Activated CD4-positive, alpha-beta T cell treated with anti-CD3 and anti-CD28 coated beads, Interleukin-2, amount 10 ng/mL, durations not matched to agents 24 days and 14 days (primary cell): ENCODE measurements at regions not wholly inside any gene's neighbourhood (a gene's known extent, or its start where the extent isn't known, plus 50 kb on each side); places are given as distances from the start of the nearest gene placed in this dataset.

ENCODE experiments used
- DNase-seq: peaks from one replicate; pipeline ENCODE4 v3.0.0; 2022
- H3K27ac Mint-ChIP-seq: one replicate; pipeline ENCODE4 v1.8.0; 2022; ENCODE audit warnings: mild to moderate bottlenecking, mixed read lengths
- H3K27me3 Mint-ChIP-seq: one replicate; pipeline ENCODE4 v1.8.0; 2022; ENCODE audit warnings: mixed read lengths
- H3K36me3 Mint-ChIP-seq: one replicate; pipeline ENCODE4 v1.8.0; 2022; ENCODE audit warnings: low read depth, mild to moderate bottlenecking, mixed read lengths
- H3K4me1 Mint-ChIP-seq: one replicate; pipeline ENCODE4 v1.8.0; 2021; ENCODE audit warnings: mixed read lengths
- H3K4me3 Mint-ChIP-seq: one replicate; pipeline ENCODE4 v1.8.0; 2022; ENCODE audit warnings: mild to moderate bottlenecking, moderate library complexity, mixed read lengths
- H3K9me3 Mint-ChIP-seq: one replicate; pipeline ENCODE4 v1.8.0; 2021; ENCODE audit warnings: mixed read lengths
- intact Hi-C: fragments of 100-400 bp; cut with micrococcal nuclease; formaldehyde crosslinking; loops from one replicate; pipeline ENCODE4 v1.15.1; 2023

- H3K36me3 Mint-ChIP-seq = no peaks in the 10 kb centered on the region
- H3K4me1 Mint-ChIP-seq = no peaks in the 10 kb centered on the region
Observed at GRCh38 chr11:15483205-15483604, 368.5 kb downstream of the INSC start.

GRCh38 chr11:15484398-15484797 lies 369.7 kb downstream of the INSC start:
- Mint-ChIP-seq H3K36me3 (no peaks in the 10 kb centered on the region), H3K9me3 (no peaks in the 10 kb centered on the region), H3K4me3 (no peak overlapping the region), H3K4me1 (no peaks in the 10 kb centered on the region), H3K27ac (no peak overlapping the region), H3K27me3 (no peaks in the 10 kb centered on the region)
- no peak for DNase-seq
- intact Hi-C loops = no loop called here

More at GRCh38 chr11:15483205-15483604, 368.5 kb downstream of the INSC start:
- Mint-ChIP-seq H3K4me3 (no peak overlapping the region), H3K9me3 (no peaks in the 10 kb centered on the region), H3K27me3 (no peaks in the 10 kb centered on the region), H3K27ac (no peak overlapping the region)
- intact Hi-C loops = no loop called here
- DNase-seq = no peak

DNA sequence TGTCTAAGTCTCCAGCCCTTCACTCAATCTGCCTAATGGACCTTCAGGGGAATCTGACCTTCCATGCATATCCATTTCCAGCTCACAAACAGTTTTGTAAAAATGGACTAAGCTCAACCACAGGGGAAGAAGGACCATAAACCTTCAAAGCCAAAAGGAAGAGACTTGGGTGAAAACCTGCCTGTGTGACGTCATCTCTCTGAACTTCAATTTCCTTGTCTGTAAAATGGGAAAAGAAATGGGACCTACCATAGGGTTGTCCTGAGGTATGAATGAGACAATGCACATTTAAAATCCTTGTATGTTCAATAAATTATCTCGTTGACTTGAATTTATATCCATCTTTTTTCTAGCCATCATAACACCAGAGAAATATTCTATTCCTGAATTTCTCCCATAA lies 370.7 kb downstream of the INSC start:
- intact Hi-C loops = no loop called here
- Mint-ChIP-seq H3K4me1 (no peaks in the 10 kb centered on the region), H3K9me3 (no peaks in the 10 kb centered on the region), H3K27ac (no peak overlapping the region), H3K36me3 (no peaks in the 10 kb centered on the region), H3K4me3 (no peak overlapping the region), H3K27me3 (no peaks in the 10 kb centered on the region)
- no peak for DNase-seq

DNA sequence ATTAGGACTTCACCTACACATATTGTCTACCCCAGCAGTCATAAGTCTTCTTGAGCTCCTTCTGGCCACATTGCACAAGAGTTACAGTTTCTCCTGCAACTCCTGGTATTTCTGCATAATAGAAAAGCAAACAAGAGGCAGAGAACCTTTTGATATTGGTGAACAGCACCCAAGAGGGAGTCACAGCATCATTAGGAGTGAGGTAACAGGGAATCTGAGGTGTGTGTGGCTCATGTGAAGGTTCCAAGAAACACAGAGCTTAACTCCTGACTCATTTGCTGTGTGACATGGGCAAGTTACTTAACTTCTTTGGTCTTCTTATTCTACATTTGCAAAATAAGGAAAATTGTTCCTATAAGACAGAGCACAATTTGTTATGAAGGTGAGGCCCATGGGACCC lies 374.6 kb downstream of the INSC start:
- Mint-ChIP-seq H3K4me1 (no peaks in the 10 kb centered on the region), H3K27ac (no peak overlapping the region), H3K27me3 (no peaks in the 10 kb centered on the region), H3K36me3 (no peaks in the 10 kb centered on the region), H3K4me3 (no peak overlapping the region), H3K9me3 (no peaks in the 10 kb centered on the region)
- intact Hi-C loops = no loop called here
- no peak for DNase-seq

- no peak overlapping the region for H3K27ac Mint-ChIP-seq
- no peak overlapping the region for H3K4me3 Mint-ChIP-seq
- DNase-seq = no peak
- intact Hi-C loops = no loop called here
- no peaks in the 10 kb centered on the region for H3K27me3 Mint-ChIP-seq
- H3K9me3 Mint-ChIP-seq = no peaks in the 10 kb centered on the region
- H3K4me1 Mint-ChIP-seq = no peaks in the 10 kb centered on the region
- H3K36me3 Mint-ChIP-seq = no peaks in the 10 kb centered on the region
Observed at GRCh38 chr11:15490535-15490934, 375.8 kb downstream of the INSC start.

- Mint-ChIP-seq H3K4me3 (no peak overlapping the region), H3K4me1 (no peaks in the 10 kb centered on the region), H3K9me3 (no peaks in the 10 kb centered on the region), H3K27ac (no peak overlapping the region), H3K27me3 (no peaks in the 10 kb centered on the region), H3K36me3 (no peaks in the 10 kb centered on the region)
- intact Hi-C loops = no loop called here
- no peak for DNase-seq
Observed at GRCh38 chr11:15493066-15493465, 378.3 kb downstream of the INSC start.

GRCh38 chr11:15493921-15494620 lies 379.3 kb downstream of the INSC start:
- intact Hi-C loops = no loop called here
- no peak overlapping the region for H3K27ac Mint-ChIP-seq
- no peak overlapping the region for H3K4me3 Mint-ChIP-seq
- H3K27me3 Mint-ChIP-seq = no peaks in the 10 kb centered on the region
- no peaks in the 10 kb centered on the region for H3K4me1 Mint-ChIP-seq
- no peak for DNase-seq
- H3K9me3 Mint-ChIP-seq = no peaks in the 10 kb centered on the region
- H3K36me3 Mint-ChIP-seq = no peaks in the 10 kb centered on the region

GRCh38 chr11:15494740-15495139 lies 380.0 kb downstream of the INSC start:
- Mint-ChIP-seq H3K4me3 (no peak overlapping the region), H3K36me3 (no peaks in the 10 kb centered on the region), H3K4me1 (no peaks in the 10 kb centered on the region), H3K9me3 (no peaks in the 10 kb centered on the region), H3K27me3 (no peaks in the 10 kb centered on the region), H3K27ac (no peak overlapping the region)
- DNase-seq = no peak
- intact Hi-C loops = no loop called here

- no peak for DNase-seq
- H3K36me3 Mint-ChIP-seq = no peaks in the 10 kb centered on the region
- H3K4me3 Mint-ChIP-seq = no peak overlapping the region
- intact Hi-C loops = no loop called here
- H3K4me1 Mint-ChIP-seq = no peaks in the 10 kb centered on the region
- no peaks in the 10 kb centered on the region for H3K27me3 Mint-ChIP-seq
- H3K9me3 Mint-ChIP-seq = no peaks in the 10 kb centered on the region
- no peak overlapping the region for H3K27ac Mint-ChIP-seq
Observed at GRCh38 chr11:15495462-15495861, 380.7 kb downstream of the INSC start.

DNA sequence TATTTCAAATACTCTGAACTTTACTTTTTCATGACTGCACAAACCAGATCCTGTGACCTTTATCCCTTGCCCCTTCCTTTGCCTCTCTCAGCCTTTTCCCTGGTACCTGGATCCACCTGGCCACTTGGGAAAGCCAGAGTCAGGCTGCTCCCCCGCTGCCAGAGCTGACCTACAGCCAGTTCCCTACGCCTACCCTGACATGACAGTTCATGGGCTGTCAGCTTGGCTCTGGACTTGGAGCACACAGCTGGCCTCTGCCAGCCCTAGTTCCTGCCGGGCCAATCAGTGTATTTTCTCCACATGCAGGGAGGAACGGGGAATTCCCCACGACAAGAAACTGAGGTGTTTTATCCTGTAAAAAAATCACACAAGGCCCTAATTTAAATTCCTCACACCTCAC lies 382.6 kb downstream of the INSC start:
- DNase-seq = no peak
- Mint-ChIP-seq H3K27ac (no peak overlapping the region), H3K27me3 (no peaks in the 10 kb centered on the region), H3K4me1 (no peaks in the 10 kb centered on the region), H3K4me3 (no peak overlapping the region), H3K36me3 (no peaks in the 10 kb centered on the region), H3K9me3 (no peaks in the 10 kb centered on the region)
- intact Hi-C loops = no loop called here

DNA sequence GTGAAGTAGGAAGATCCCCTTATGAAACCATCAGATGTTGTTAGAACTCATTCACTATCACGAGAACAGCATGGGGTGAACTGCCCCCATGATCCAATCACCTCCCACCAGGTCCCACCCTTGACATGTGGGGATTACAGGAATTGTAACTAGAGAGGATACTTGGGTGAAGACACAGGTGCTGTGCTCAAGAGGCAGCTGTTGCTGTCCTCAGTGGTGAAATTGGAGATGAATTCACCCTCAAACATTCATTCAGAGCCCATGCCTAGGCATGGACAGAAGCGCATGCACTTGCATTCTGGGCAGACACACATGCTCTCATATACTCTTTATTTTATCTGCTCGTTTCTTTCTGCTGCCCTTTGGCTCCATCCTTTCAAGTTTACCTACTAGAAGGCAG lies 385.0 kb downstream of the INSC start:
- H3K27me3 Mint-ChIP-seq = no peaks in the 10 kb centered on the region
- no peak overlapping the region for H3K4me3 Mint-ChIP-seq
- H3K36me3 Mint-ChIP-seq = no peaks in the 10 kb centered on the region
- no peak overlapping the region for H3K27ac Mint-ChIP-seq
- no peak for DNase-seq
- intact Hi-C loops = no loop called here
- no peaks in the 10 kb centered on the region for H3K9me3 Mint-ChIP-seq
- H3K4me1 Mint-ChIP-seq = no peaks in the 10 kb centered on the region

GRCh38 chr11:15500643-15501042 lies 385.9 kb downstream of the INSC start:
- Mint-ChIP-seq H3K27me3 (no peaks in the 10 kb centered on the region), H3K27ac (no peak overlapping the region)

DNA sequence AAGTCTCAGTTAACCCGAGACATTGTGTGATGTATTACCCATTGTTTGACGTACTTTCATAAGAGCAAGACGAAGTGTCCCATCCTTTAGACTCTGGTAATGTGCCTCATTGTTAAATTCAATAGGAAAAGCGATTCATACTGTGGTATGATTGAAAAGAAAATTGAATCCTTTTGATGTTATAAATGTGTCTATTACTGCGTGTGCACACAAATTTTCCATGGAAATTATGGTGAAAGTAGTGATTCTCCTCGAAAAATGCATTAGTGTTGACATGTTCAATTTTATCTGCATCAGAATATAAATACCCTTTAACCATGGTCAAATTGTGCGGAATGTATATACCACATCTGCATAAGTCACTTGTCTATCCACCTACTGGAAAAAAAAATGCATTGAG lies 386.8 kb downstream of the INSC start:
- no peak for DNase-seq
- Mint-ChIP-seq H3K27ac (no peak overlapping the region), H3K27me3 (no peaks in the 10 kb centered on the region), H3K36me3 (no peaks in the 10 kb centered on the region), H3K9me3 (no peaks in the 10 kb centered on the region), H3K4me3 (no peak overlapping the region), H3K4me1 (no peaks in the 10 kb centered on the region)
- intact Hi-C loops = no loop called here

More at GRCh38 chr11:15500643-15501042, 385.9 kb downstream of the INSC start:
- Mint-ChIP-seq H3K4me3 (no peak overlapping the region), H3K36me3 (no peaks in the 10 kb centered on the region), H3K9me3 (no peaks in the 10 kb centered on the region), H3K4me1 (no peaks in the 10 kb centered on the region)
- intact Hi-C loops = no loop called here
- peak; percentile 28 for DNase-seq

DNA sequence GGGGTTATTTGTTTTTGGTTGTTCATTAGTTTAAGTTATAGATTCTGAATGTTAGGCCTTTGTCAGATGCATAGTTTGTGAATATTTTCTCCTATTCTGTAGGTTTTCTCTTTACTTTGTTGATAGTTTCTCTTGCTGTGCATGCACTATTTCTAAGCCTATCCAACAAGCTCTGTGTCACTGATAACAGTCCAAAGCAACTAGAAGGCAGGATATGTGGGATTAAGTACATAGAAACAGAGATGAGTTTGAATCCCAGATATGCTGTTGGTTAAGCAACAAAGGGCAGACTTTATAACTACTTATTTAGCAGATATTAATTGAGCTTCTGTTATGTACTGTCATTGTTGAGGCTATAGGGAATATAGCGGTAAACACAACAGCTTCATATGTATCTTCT lies 390.4 kb downstream of the INSC start:
- no peak overlapping the region for H3K4me3 Mint-ChIP-seq
- H3K4me1 Mint-ChIP-seq = no peaks in the 10 kb centered on the region
- H3K27me3 Mint-ChIP-seq = no peaks in the 10 kb centered on the region
- H3K36me3 Mint-ChIP-seq = no peaks in the 10 kb centered on the region
- intact Hi-C loops = no loop called here
- H3K9me3 Mint-ChIP-seq = no peaks in the 10 kb centered on the region
- no peak for DNase-seq
- no peak overlapping the region for H3K27ac Mint-ChIP-seq

- Mint-ChIP-seq H3K4me3 (no peak overlapping the region), H3K27me3 (no peaks in the 10 kb centered on the region), H3K4me1 (no peaks in the 10 kb centered on the region), H3K36me3 (no peaks in the 10 kb centered on the region), H3K9me3 (no peaks in the 10 kb centered on the region), H3K27ac (no peak overlapping the region)
- DNase-seq = no peak
- intact Hi-C loops = no loop called here
Observed at GRCh38 chr11:15507592-15507991, 392.9 kb downstream of the INSC start.
